SHP77 (cell line): ENCODE measurements at regions not wholly inside any gene's neighbourhood (a gene's known extent, or its start where the extent isn't known, plus 50 kb on each side); places are given as distances from the start of the nearest gene placed in this dataset.

Source experiments
- DNase-seq, 2 experiments: peaks; one replicate each; lab custom pipeline; 2025; lab: John Stamatoyannopoulos, UW

DNA sequence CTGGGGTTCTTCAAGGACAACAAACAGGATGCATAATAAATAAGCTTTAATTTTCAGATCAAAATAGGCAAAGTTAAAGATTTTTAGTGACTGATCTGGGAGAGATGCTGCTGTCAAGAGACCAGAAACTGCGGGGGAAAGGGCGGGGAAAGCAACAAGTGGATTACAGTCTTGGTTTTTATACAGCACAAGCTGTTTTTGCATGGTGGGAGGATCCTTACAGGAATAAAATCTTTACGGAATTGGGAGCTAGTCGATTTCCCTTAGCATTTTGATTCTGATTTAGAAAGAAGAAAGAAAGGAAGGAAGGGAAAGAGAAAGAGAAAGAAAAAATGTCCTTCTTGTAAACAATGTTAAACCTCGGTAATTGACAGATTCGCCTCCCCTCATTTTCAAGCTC, 242.3 kb upstream of the SP8 start:
- DNase-seq: peak in 1 of 2 experiments; percentile 1

DNA sequence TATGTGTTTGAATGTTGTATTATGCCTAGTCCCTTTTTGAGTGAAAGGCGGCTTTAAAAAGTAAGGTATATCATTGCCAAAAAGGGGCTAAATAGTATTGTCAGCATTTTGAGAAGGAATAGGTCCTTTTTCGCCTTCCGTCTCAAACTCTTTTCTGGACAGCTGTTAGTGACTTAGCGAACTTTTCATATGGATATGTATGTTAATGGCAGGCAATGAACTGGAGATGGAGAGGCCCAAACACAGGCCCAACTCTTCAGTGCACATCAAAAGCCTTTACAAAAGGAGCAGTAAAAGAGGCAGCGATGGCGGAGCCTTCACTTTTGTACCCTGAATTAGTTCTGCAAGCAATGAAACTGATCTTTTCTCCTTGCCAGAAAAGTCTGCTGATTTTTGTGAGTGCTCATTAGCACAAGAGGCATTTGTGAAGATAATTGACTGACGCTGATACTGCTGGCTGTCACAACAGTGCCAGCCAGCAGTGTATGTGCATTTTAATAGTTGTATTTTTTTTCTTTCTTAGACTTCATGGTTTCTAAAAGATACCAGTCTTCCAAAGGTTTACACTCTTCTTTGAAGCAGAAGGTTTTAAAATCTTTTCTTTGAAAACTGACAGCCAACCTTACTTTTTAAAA, 243.7 kb upstream of the SP8 start:
- no peak for DNase-seq

DNA sequence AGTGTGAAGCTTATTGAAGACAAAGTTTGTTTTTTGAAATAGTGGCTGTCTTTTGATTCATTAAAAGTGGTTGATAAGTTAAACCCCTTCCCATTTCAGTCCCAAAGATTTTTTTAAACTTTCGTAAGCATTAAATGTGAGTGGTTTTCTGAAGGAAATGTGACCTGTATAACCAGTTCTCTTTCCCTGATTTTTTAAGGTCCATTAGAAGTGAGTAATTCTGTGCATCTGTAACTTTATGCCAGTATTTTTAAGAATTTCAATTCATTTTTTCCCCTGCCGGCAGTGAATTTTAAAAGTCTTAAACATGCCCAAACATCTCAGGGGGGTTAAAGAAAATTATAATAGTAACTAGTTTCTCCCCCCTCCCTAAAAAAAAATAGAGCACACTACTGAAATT, 254.6 kb upstream of the SP8 start:
- no peak for DNase-seq

- no peak for DNase-seq
Observed at GRCh38 chr7:21041666-21042065, 255.0 kb upstream of the SP8 start.

- no peak for DNase-seq
Observed at GRCh38 chr7:21044384-21044783, 257.7 kb upstream of the SP8 start.

DNA sequence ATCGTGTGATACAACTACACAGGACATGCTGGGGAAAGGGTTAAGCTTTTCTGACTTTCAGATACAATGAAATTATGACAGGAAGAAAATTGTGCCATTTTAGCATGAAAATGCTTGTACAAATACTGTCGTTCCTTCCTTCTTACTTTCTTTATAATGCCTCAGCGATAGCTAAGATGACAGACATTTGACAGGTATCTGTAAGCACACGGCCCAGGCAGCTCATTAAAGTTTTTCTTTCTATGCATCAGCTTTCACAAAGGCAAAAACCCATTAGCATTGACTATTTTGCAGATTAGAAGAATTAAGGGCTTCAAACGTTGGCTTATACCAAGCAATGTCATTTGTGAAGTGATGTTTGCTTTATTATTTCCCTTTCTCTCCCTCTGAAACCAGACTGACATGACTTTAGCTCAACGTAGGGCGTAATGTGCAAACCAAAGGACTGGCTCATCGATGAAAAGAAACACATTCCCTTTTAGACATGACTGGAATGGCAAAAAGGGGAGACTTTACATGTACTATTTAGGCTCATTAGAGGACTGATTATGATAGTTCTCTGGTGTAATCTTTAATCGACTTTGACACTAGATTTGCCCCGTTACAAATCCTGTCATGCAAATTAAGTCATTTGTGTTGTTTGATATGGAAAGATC, 258.4 kb upstream of the SP8 start:
- no peak for DNase-seq

DNA sequence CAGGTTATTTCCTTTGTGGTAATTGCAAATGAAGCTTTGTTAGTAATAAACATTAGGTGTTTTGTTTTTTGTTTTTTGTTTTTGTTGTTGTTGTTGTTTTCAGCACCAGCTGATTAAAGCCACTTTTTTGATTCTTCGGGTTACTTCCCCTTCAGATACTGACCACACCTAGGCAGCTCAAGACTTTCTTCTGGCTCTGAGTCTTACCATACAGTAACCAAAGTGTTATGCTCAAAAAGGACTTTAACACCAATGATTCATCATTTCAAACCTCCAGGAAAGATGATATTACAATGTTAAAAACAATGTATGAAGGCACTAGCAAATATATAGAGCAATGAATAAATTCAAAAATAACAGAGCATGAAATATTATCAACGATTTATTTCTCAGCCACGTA, 265.2 kb upstream of the SP8 start:
- DNase-seq: no peak

- no peak for DNase-seq
Observed at GRCh38 chr7:21054427-21055112, 267.9 kb upstream of the SP8 start.

DNA sequence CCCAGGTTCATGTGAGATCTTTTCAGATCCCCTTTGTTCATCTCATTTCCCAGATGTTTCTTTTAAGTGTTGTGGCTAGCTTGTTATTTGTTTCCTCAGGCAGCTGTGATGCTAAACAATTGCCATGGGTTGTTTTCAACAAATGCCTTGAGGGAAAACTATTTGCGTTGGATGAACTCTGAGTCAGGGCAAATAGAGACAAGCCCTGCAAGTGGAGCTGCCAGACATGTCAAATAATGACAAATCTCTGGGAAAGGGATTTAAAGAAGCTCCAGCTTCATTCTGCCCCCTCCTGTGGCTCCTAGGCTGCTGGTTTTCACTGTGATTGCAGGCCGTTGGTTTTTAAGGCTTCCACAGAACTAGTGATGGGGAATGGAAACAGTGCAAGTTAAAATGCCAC, 272.4 kb upstream of the SP8 start:
- DNase-seq: no peak

- no peak for DNase-seq
Observed at GRCh38 chr7:21063106-21063505, 276.4 kb upstream of the SP8 start.

DNA sequence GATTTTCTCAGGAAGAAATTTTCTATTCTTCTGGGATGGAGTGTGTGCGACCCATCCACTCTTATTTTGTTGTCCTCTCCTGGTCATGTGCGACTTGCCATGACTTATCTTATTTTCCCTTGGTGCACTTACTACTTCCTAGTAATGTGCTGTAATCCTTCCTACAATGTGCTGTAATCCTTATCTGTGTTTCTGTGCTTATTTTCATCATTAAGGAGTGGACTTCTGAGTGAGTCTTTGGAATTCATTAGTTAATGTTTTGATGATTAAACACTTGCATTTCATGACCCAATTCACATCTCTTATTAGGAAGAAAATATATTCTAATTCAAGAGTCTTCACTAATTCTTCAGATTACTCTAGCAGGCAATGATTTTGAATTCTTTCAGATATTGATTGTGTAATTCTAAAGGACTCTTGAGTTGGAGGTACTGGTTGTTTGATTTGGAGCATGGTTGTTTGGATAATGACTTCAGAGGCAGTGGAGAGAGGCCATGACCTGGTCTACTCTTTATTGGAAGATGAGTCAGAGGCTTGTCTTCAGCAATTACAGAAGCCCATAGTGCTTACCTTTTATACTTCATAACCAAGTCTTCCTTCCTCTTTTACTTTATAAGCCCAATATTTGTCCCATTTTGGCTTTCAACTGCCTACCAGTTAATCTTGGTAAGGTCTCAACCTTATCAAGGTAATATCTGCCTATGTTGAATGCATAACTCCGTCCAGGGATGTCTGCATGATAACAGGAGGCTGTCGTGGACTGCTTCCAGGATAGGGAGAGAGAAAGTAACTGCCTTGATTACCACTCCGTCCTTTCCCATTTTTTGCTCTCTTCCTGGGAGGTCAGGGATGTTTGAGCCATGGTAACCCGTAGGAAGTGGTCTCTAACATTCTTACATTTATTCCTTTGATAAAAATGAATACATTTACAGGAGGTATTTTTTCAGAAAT, 278.3 kb upstream of the SP8 start:
- peak; percentile 44 to 45 for DNase-seq

GRCh38 chr7:21066221-21066620, 279.5 kb upstream of the SP8 start:
- no peak for DNase-seq

DNA sequence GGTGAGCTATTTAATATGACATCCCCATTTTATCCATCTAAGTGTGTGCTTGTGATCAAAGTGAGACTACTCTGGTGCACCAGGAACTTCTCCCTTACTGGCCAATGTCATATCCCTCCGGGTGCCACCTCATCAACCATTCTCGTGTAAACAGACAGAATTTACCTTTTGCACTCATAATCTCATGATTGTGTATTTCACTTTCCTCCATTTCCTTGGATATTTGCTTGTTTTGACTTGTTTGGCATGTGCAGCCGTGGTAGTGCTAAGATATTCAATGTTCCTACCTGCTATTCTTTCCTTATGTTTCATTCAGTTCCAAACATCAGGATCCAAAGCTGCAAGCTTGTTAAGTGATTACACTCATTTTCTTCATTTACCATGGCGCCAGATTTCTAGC, 280.5 kb upstream of the SP8 start:
- DNase-seq: no peak

- DNase-seq: no peak
Observed at GRCh38 chr7:21070571-21071090, 283.9 kb upstream of the SP8 start.

- no peak for DNase-seq
Observed at GRCh38 chr7:21071561-21072501, 285.1 kb upstream of the SP8 start.

DNA sequence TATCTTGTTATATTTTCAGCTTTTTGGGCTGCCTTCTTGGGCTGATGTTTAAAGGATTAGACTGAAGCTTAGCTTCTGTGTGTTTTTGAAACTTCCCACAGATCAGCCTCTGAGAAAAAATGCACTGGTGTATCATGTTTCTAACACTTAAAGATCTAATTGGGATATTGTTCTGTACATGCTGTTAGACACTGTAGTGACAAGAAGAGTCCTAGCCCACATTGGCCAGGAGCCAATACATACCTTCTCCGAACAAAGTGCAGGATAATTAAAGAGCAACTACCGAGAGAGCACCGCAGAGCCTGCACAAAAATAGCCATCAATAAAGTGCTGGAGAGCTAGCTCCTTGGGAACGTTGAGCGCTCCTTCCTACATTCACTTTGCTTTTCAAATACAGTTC, 289.4 kb upstream of the SP8 start:
- peak; percentile 66 to 83 for DNase-seq

- no peak for DNase-seq
Observed at GRCh38 chr7:21076574-21076973, 289.9 kb upstream of the SP8 start.

- DNase-seq: no peak
Observed at GRCh38 chr7:21077602-21078001, 290.9 kb upstream of the SP8 start.

GRCh38 chr7:21084286-21084685, 297.6 kb upstream of the SP8 start:
- peak; percentile 79 to 83 for DNase-seq

DNA sequence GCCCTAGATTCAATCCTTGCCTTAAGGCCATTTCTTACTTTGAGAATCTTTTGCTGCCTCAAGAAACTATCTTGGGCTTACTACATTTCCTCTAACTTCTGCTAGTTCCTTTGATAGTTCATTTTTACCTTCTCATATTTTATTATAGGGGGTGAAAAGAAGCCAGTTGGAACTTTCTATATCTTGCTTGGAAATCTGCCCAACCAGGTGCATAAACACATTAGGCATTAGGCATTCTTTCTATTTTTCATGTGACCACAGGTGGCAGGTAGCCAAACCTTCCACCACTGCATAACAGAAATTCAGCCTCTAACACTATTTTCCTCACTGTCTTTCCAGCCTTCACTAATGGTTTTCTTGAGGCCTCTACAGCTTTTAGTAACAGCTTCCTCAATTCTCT, 300.0 kb upstream of the SP8 start:
- peak in 1 of 2 experiments; percentile 27 for DNase-seq

GRCh38 chr7:21089653-21090052, 303.0 kb upstream of the SP8 start:
- no peak for DNase-seq
